Neural crest cell (in vitro differentiated cells): ENCODE measurements at regions not wholly inside any gene's neighbourhood (a gene's known extent, or its start where the extent isn't known, plus 50 kb on each side); places are given as distances from the start of the nearest gene placed in this dataset.

ENCODE experiments used
- DNase-seq: peaks from one replicate; pipeline ENCODE4 v3.0.0; 2021; ENCODE audit warnings: low read depth, mixed read lengths, low spot score
- H3K27ac Mint-ChIP-seq: one replicate; pipeline ENCODE4 v1.8.0; 2021; ENCODE audit warnings: mild to moderate bottlenecking, mixed read lengths; ENCODE audit not compliant: unreplicated experiment
- H3K27me3 Mint-ChIP-seq: 2 replicates; pipeline ENCODE4 v1.8.0; 2021; ENCODE audit warnings: low read depth, mild to moderate bottlenecking, mixed read lengths
- H3K36me3 Mint-ChIP-seq: 2 replicates; pipeline ENCODE4 v1.8.0; 2021; ENCODE audit warnings: low read depth, mild to moderate bottlenecking, mixed read lengths
- H3K4me1 Mint-ChIP-seq: 2 replicates; pipeline ENCODE4 v1.8.0; 2021; ENCODE audit warnings: mixed read lengths
- H3K4me3 Mint-ChIP-seq: one replicate; pipeline ENCODE4 v1.8.0; 2021; ENCODE audit warnings: mild to moderate bottlenecking, mixed read lengths
- H3K9me3 Mint-ChIP-seq: 2 replicates; pipeline ENCODE4 v1.8.0; 2021; ENCODE audit warnings: mixed read lengths
- TF ChIP-seq, protein P1 (sequence below): fragments of 200-600 bp; sonication (generic); conservative IDR thresholded peaks from 2 replicates; pipeline ENCODE4 v1.5.0; 2021; ENCODE audit warnings: antibody characterized with exemption, mild to moderate bottlenecking

DNA sequence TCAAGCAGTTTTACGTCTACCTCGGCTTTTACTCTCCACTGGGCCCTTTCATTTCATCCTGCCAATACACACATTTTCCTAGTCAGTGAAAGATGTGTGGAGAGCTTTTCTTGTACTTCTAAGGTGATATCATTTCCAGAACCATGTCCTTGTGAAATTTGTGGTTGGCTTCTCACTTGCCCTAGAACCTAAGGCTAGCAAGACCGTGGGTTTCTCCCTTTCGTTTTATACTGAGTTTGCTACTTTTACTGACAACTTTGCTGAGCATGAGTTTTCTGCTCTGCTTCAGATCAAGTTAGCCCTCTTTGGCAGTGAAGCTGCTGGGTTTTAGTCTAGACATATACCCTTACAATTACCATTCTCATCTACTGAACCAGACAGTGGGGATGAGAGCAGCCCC lies 95.7 kb upstream of the FRMPD4 start:
- Mint-ChIP-seq H3K36me3 (no peaks in the 10 kb centered on the region), H3K4me1 (no peaks in the 10 kb centered on the region), H3K27me3 (no peaks in the 10 kb centered on the region), H3K27ac (no peak overlapping the region), H3K9me3 (peaks cover 5% of the 10 kb centered on the region), H3K4me3 (no peak overlapping the region)
- TF ChIP-seq, protein P1, sequence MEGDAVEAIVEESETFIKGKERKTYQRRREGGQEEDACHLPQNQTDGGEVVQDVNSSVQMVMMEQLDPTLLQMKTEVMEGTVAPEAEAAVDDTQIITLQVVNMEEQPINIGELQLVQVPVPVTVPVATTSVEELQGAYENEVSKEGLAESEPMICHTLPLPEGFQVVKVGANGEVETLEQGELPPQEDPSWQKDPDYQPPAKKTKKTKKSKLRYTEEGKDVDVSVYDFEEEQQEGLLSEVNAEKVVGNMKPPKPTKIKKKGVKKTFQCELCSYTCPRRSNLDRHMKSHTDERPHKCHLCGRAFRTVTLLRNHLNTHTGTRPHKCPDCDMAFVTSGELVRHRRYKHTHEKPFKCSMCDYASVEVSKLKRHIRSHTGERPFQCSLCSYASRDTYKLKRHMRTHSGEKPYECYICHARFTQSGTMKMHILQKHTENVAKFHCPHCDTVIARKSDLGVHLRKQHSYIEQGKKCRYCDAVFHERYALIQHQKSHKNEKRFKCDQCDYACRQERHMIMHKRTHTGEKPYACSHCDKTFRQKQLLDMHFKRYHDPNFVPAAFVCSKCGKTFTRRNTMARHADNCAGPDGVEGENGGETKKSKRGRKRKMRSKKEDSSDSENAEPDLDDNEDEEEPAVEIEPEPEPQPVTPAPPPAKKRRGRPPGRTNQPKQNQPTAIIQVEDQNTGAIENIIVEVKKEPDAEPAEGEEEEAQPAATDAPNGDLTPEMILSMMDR = no peak
- DNase-seq = no peak

DNA sequence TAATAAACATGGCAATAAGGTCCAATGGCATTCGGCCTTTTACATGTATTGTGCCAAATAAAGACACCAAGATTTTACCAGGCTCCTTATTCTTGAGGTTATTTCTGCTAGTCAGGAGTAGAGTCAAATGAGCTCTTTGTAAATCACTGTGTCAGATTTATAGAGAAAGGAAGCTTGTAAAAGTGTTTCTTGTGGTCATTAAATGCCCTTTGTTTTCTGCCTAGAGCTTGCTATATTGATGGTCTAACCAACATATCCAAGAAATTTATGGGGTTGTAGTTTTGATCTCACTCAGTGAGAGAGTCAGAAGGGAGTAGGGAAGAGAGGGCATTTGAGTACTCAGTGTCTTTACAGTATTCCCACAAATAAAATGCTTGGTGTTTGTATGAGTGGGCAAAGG lies 86.2 kb upstream of the FRMPD4 start:
- Mint-ChIP-seq H3K4me3 (no peak overlapping the region), H3K9me3 (peaks cover 10% of the 10 kb centered on the region), H3K36me3 (peaks cover 2% of the 10 kb centered on the region), H3K27ac (no peak overlapping the region), H3K27me3 (no peaks in the 10 kb centered on the region), H3K4me1 (no peaks in the 10 kb centered on the region)
- DNase-seq = no peak
- TF ChIP-seq, protein P1 = no peak

DNA sequence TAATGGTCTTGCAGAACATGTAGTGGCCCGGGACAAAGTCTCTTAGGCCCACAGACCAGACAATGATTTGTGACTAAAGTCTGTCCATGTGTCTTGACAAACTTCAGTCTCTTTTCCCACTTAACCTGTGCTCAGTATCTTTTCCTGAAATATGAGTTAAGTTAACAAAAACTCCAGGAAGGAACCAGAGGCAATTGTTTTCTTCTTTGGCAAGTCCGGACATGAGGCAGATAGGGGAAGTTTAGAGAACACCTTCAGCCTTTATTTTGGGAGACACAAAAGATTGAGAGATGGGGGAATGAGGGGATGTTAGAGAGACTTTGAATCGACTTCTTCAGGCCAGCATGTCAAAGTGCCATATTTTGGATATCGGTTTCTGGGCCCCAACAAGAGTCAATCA lies 80.2 kb upstream of the FRMPD4 start:
- no peaks in the 10 kb centered on the region for H3K4me1 Mint-ChIP-seq
- H3K4me3 Mint-ChIP-seq = no peak overlapping the region
- no peaks in the 10 kb centered on the region for H3K36me3 Mint-ChIP-seq
- no peak overlapping the region for H3K27ac Mint-ChIP-seq
- peaks cover 6% of the 10 kb centered on the region for H3K27me3 Mint-ChIP-seq
- no peak for DNase-seq
- peaks cover 2% of the 10 kb centered on the region for H3K9me3 Mint-ChIP-seq
- TF ChIP-seq, protein P1 = no peak

DNA sequence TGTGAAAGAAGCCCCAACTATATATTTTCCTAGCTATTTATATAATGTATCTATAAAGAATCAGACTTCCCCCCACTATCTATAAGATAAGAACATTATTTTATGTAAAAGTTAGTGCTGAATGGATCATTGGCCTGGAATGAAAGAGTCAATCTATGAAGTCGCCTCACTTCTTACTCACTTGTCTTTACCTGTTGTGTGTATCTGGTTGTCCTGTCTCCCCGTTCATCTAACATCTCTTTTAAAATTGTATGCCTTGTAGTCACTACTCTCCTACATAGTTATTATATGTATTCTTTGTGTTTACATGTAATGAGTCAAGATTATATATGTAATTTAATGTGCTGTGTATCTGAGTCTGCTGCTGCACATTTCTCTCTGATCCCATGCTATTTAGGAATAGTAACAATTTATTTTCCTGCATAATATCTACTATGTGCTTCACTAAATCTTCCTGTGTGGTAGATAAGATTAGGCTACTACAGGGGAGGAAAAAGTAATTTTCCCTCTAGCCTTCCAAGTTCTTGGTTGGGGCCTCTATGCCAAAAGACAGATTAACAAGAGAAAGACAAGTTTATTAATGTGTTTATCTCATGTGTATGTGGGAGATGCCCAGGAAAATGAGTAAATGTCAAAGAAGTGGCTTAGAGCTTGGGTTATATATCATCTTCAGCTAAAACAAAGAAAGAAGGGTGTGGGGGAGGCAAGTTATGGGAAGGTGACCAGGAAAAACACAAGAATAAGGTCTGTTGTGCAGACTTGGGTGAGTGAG lies 77.6 kb upstream of the FRMPD4 start:
- Mint-ChIP-seq H3K36me3 (no peaks in the 10 kb centered on the region), H3K27ac (no peak overlapping the region), H3K27me3 (peaks cover 10% of the 10 kb centered on the region), H3K4me1 (no peaks in the 10 kb centered on the region), H3K9me3 (peaks cover 2% of the 10 kb centered on the region), H3K4me3 (no peak overlapping the region)
- DNase-seq = no peak
- TF ChIP-seq, protein P1 = no peak

DNA sequence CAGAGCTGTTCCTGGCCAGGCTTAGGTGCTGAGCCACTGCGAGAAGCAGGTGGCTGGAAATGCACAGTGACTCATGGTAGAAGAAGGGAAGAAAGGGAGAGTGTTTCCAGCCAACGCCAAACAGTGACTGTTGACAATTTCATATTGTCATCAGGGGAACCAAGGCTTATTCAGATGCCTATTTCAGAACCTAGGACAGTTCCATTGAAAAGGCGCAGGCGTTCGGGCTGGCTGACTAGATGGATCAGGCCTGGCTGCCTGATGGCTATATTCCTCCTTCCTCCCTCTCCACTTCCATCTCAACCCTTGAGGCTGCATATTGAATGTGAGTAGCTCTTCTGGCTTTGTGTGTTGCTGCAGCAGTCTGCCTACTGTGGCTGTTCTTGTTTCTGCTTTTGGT lies 73.0 kb upstream of the FRMPD4 start:
- Mint-ChIP-seq H3K4me1 (no peaks in the 10 kb centered on the region), H3K9me3 (peaks cover 4% of the 10 kb centered on the region), H3K27ac (no peak overlapping the region), H3K27me3 (peaks cover 22% of the 10 kb centered on the region), H3K4me3 (no peak overlapping the region), H3K36me3 (no peaks in the 10 kb centered on the region)
- DNase-seq = no peak
- TF ChIP-seq, protein P1 = no peak
